ENCODE measurements at regions not wholly inside any gene's neighbourhood (a gene's known extent, or its start where the extent isn't known, plus 50 kb on each side); places are given as distances from the start of the nearest gene placed in this dataset.
"Not testable (repeated sequence)": the region's sequence is repeated elsewhere in the genome, so short reads cannot be mapped to it uniquely, and the experiment has no call there.

GRCh38 chr11:19420868-19421533, 180.3 kb upstream of the E2F8 start:
- DNase-seq (ENCODE audit: low read depth), result no peak
- TF ChIP-seq, protein P1, sequence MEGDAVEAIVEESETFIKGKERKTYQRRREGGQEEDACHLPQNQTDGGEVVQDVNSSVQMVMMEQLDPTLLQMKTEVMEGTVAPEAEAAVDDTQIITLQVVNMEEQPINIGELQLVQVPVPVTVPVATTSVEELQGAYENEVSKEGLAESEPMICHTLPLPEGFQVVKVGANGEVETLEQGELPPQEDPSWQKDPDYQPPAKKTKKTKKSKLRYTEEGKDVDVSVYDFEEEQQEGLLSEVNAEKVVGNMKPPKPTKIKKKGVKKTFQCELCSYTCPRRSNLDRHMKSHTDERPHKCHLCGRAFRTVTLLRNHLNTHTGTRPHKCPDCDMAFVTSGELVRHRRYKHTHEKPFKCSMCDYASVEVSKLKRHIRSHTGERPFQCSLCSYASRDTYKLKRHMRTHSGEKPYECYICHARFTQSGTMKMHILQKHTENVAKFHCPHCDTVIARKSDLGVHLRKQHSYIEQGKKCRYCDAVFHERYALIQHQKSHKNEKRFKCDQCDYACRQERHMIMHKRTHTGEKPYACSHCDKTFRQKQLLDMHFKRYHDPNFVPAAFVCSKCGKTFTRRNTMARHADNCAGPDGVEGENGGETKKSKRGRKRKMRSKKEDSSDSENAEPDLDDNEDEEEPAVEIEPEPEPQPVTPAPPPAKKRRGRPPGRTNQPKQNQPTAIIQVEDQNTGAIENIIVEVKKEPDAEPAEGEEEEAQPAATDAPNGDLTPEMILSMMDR (IDR thresholded peaks at IDR 0.05; ENCODE audit: low read length, missing control alignments), result no peak
- H3K4me3 ChIP-seq (replicated peaks; ENCODE audit: low read depth, low read length), result no peak overlapping the region

GRCh38 chr11:19419808-19420207, 179.1 kb upstream of the E2F8 start:
- H3K4me3 ChIP-seq (replicated peaks; ENCODE audit: low read depth, low read length), result no peak overlapping the region
- TF ChIP-seq, protein P1 (IDR thresholded peaks at IDR 0.05; ENCODE audit: low read length, missing control alignments), result no peak
- DNase-seq (ENCODE audit: low read depth), result peak; percentile 56

DNA sequence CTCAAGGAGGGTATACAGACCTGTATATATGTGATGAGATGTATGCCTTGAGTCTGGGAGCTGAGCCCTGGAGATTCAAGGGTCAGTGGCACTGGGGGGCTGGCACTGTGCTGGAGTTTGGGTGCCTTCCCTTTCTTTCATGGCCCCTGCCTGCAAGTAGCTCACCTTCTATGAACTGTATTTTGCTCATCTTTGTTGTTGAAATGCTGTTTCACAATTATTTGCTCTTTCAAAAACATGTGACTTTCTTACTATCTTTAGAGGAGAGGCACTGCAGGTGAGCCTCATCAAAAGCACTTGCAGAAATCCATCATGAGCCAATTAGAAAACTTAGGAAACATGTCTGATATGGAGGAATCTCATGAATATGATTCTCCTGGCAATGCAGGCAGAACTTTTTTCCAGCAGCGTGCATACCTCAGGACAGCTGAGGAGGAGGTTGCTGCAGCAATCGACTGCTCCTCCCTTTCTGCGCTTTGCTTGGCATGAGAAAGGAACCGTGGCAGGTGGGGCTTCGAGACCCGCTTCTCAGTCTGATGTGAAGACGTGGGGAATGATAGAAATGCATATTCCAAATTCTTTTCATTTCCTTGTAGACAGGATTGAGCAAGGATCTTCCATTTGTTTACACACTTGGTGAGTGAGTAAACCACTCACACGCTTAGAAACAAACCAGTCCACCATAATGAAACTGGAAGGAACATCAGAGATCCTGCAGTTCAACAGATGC, 178.4 kb upstream of the E2F8 start:
- DNase-seq (ENCODE audit: low read depth), result peak; percentile 79
- no peak overlapping the region for H3K4me3 ChIP-seq (replicated peaks; ENCODE audit: low read depth, low read length)
- TF ChIP-seq, protein P1 (IDR thresholded peaks at IDR 0.05; ENCODE audit: low read length, missing control alignments), result no peak

- TF ChIP-seq, protein P1 (IDR thresholded peaks at IDR 0.05; ENCODE audit: low read length, missing control alignments), result no peak
- no peak overlapping the region for H3K4me3 ChIP-seq (replicated peaks; ENCODE audit: low read depth, low read length)
- no peak for DNase-seq (ENCODE audit: low read depth)
Observed at GRCh38 chr11:19418221-19418620, 177.5 kb upstream of the E2F8 start.

DNA sequence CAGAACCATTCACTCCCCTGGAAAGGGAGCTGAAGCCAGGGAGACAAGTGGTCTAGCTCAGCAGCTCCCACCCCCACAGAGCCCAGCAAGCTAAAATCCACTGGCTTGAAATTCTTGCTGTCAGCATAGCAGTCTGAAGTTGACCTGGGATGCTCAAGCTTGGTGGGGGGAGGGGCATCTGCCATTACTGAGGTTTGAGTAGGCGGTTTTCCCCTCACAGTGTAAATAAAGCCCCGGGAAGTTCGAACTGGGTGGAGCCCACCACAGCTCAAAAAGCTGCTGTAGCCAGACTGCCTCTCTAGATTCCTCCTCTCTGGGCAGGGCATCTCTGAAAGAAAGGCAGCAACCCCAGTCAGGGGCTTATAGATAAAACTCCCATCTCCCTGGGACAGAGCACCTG, 171.3 kb upstream of the E2F8 start:
- not testable (repeated sequence) for DNase-seq (ENCODE audit: low read depth); H3K4me3 ChIP-seq (replicated peaks; ENCODE audit: low read depth, low read length)

- DNase-seq (ENCODE audit: low read depth), result no peak
- H3K4me3 ChIP-seq (replicated peaks; ENCODE audit: low read depth, low read length), result no peak overlapping the region
- TF ChIP-seq, protein P1 (IDR thresholded peaks at IDR 0.05; ENCODE audit: low read length, missing control alignments), result no peak
Observed at GRCh38 chr11:19410032-19410431, 169.3 kb upstream of the E2F8 start.

- H3K4me3 ChIP-seq (replicated peaks; ENCODE audit: low read depth, low read length), result no peak overlapping the region
- TF ChIP-seq, protein P1 (IDR thresholded peaks at IDR 0.05; ENCODE audit: low read length, missing control alignments), result no peak
- DNase-seq (ENCODE audit: low read depth), result no peak
Observed at GRCh38 chr11:19409307-19409706, 168.6 kb upstream of the E2F8 start.
